SJSA1 (cell line): ENCODE measurements at regions not wholly inside any gene's neighbourhood (a gene's known extent, or its start where the extent isn't known, plus 50 kb on each side); places are given as distances from the start of the nearest gene placed in this dataset.
"Not testable (repeated sequence)": the region's sequence is repeated elsewhere in the genome, so short reads cannot be mapped to it uniquely, and the experiment has no call there.

Source experiments
- DNase-seq, 2 experiments: peaks; one replicate each; pipeline ENCODE4 v3.0.0-alpha.2; 2015 to 2020; ENCODE audit warnings: low spot score in 2 of 2, low read depth in 1 of 2
- H3K27ac ChIP-seq: fragments of 250-450 bp; sonication (Bioruptor Pico); 2 replicates; pipeline ENCODE4 v1.5.1; 2020; ENCODE audit warnings: mild to moderate bottlenecking, moderate library complexity
- H3K27me3 ChIP-seq: fragments of 250-450 bp; sonication (Bioruptor Pico); replicated peaks from 2 replicates; pipeline ENCODE4 v1.5.1; 2020; ENCODE audit warnings: mild to moderate bottlenecking, moderate library complexity
- H3K36me3 ChIP-seq: fragments of 250-450 bp; sonication (Bioruptor Pico); 2 replicates; pipeline ENCODE4 v1.5.1; 2020; ENCODE audit warnings: mild to moderate bottlenecking
- H3K4me1 ChIP-seq: fragments of 250-450 bp; sonication (Bioruptor Pico); replicated peaks from 2 replicates; pipeline ENCODE4 v1.6.1; 2021; ENCODE audit warnings: mild to moderate bottlenecking
- H3K4me3 ChIP-seq: fragments of 250-450 bp; sonication (Bioruptor Pico); 2 replicates; pipeline ENCODE4 v1.5.1; 2020; ENCODE audit warnings: mild to moderate bottlenecking
- H3K9me3 ChIP-seq: fragments of 250-450 bp; sonication (Bioruptor Pico); replicated peaks from 2 replicates; pipeline ENCODE4 v1.5.1; 2020; ENCODE audit warnings: mild to moderate bottlenecking

DNA sequence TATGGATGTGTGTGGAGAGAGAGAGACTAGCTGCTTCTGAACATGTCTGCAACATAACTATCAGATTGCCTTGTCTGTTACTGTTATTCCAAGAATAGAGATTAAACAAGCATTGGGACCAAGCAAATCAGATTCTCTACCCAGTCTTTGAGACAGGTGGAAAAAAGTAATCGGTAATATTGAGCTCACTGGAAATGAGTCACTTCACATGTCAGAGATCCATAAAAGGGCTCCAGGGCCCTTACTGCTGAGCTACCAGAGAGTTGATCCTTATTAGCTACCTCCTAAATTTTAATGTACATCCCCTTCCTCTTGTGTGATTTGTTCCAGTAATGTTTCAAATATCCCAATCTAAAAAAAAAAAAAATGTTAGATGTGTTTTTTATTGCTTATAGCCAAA, 2118.0 kb downstream of the PCDH9 start:
- Histone ChIP-seq H3K4me3 (no peak overlapping the region), H3K4me1 (peaks cover 6% of the 10 kb centered on the region), H3K27me3 (no peaks in the 10 kb centered on the region), H3K9me3 (no peaks in the 10 kb centered on the region), H3K27ac (peak overlapping the region; percentile 60; the same call in 1 of the 2 replicates), H3K36me3 (no peaks in the 10 kb centered on the region)
- peak in 1 of 2 experiments; percentile 30 for DNase-seq

DNA sequence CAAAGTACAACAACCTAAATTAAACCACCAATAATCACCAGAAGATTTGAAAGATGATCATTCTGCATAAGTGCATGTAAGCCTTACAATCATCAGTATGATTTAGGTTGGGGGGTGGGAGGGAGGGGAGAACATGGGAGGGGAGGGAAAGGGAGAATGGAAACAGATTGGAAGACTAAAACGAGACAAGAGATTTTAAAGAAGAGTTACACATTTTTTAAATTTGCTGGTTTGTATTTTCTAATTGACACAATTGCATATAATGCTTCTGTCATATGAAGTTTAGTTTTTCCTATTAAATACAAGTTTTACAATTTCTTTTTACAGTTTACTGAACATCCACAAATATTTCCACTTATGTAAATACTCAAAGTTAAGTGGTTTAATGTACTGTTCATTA, 2118.9 kb downstream of the PCDH9 start:
- Histone ChIP-seq H3K27ac (no peak overlapping the region), H3K27me3 (no peaks in the 10 kb centered on the region)
- no peak for DNase-seq

DNA sequence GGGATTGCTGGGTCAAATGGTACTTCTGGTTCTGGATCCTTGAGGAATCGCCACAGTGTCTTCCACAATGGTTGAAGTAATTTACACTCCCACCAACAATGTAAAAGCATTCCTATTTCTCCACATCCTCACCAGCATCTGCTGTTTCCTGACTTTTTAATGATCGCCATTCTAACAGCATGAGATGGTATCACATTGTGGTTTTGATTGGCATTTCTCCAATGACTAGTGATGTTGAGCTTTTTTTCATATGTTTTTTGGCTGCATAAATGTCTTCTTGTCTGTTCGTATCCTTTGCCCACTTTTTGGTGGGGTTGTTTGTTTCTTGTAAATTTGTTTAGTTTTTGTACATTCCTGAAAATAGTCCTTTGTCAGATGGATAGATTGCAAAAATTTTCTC, 2125.7 kb downstream of the PCDH9 start:
- not testable (repeated sequence) for H3K4me1 ChIP-seq, H3K27me3 ChIP-seq, H3K9me3 ChIP-seq, H3K36me3 ChIP-seq, H3K4me3 ChIP-seq, H3K27ac ChIP-seq, DNase-seq

More for the DNA sequence above, 2118.9 kb downstream of the PCDH9 start:
- Histone ChIP-seq H3K4me1 (peaks cover 6% of the 10 kb centered on the region), H3K4me3 (no peak overlapping the region), H3K9me3 (no peaks in the 10 kb centered on the region), H3K36me3 (no peaks in the 10 kb centered on the region)

GRCh38 chr13:65103351-65103750, 2126.8 kb downstream of the PCDH9 start:
- Histone ChIP-seq H3K27me3 (no peaks in the 10 kb centered on the region), H3K27ac (no peak overlapping the region), H3K36me3 (no peaks in the 10 kb centered on the region), H3K4me1 (no peaks in the 10 kb centered on the region), H3K4me3 (no peak overlapping the region), H3K9me3 (no peaks in the 10 kb centered on the region)
- DNase-seq, result no peak

- Histone ChIP-seq H3K27me3 (no peaks in the 10 kb centered on the region), H3K9me3 (no peaks in the 10 kb centered on the region), H3K4me1 (no peaks in the 10 kb centered on the region), H3K27ac (no peak overlapping the region), H3K36me3 (no peaks in the 10 kb centered on the region), H3K4me3 (no peak overlapping the region)
- DNase-seq, result no peak
These were observed 2134.7 kb downstream of the PCDH9 start for GRCh38 chr13:65095161-65096082.

DNA sequence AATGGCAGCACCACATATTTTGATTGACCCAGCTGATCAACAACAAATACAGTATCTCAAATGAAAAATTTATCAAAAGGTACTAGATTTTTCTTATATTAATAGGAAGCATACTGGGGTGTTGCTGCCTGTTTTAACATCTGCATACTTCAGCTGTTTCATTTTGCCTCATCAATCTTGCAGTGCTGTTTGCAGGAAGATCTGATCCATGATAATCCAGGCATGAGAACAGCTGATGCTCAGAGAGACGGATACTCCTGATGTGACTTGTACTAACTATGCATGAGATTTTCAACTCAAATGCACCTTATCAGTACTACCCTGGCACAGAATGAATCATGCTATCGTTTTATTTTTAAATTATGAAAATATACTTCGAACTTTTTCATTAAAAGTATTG, 2136.8 kb downstream of the PCDH9 start:
- no peaks in the 10 kb centered on the region for H3K36me3 ChIP-seq
- no peak overlapping the region for H3K4me3 ChIP-seq
- H3K9me3 ChIP-seq, result no peaks in the 10 kb centered on the region
- no peak overlapping the region for H3K27ac ChIP-seq
- no peaks in the 10 kb centered on the region for H3K4me1 ChIP-seq
- H3K27me3 ChIP-seq, result no peaks in the 10 kb centered on the region
- DNase-seq, result no peak

DNA sequence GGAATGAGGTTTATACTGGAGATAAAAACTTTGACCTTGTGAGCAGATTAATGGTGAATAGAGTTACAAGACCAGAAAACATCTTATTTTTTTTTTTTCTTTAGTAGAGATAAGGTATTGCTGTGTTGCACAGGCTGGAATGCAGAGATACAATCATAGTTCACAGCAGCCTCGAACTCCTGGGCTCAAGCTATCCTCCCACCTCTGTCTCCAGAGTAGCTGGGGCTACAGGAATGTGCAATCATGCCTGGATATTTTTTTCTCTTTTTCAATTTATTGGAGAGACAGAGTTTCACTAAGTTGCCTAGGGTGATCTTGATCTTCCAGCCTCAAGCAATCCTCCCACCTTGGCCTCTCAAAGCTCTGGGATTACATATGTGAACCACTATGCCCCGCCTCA, 2139.1 kb downstream of the PCDH9 start:
- no peak for DNase-seq
- Histone ChIP-seq H3K27ac (no peak overlapping the region), H3K27me3 (no peaks in the 10 kb centered on the region), H3K36me3 (no peaks in the 10 kb centered on the region), H3K4me1 (no peaks in the 10 kb centered on the region), H3K4me3 (no peak overlapping the region), H3K9me3 (no peaks in the 10 kb centered on the region)

GRCh38 chr13:65090186-65090585, 2139.9 kb downstream of the PCDH9 start:
- Histone ChIP-seq H3K9me3 (no peaks in the 10 kb centered on the region), H3K4me3 (no peak overlapping the region), H3K27me3 (no peaks in the 10 kb centered on the region), H3K27ac (no peak overlapping the region), H3K36me3 (no peaks in the 10 kb centered on the region), H3K4me1 (no peaks in the 10 kb centered on the region)
- DNase-seq, result no peak

DNA sequence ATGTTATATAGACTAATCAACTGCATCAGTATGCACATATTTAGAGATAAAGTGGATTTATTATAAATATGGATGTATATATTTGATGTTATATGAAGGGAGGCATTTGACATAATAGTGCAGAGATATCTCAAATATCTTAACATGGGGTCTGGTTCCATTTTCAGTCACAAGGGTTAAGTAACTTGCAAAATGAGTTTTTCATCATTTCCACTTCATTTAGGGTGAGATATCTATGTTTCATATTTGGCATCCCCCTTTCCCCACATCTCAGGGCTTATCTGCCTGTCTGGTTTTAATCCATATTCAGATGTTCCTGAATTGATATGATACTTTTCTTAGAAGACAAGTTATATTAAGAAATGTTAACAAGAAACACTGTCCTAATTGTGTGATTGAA, 2141.2 kb downstream of the PCDH9 start:
- Histone ChIP-seq H3K4me3 (no peak overlapping the region), H3K9me3 (no peaks in the 10 kb centered on the region), H3K27me3 (no peaks in the 10 kb centered on the region), H3K27ac (no peak overlapping the region), H3K36me3 (no peaks in the 10 kb centered on the region), H3K4me1 (no peaks in the 10 kb centered on the region)
- DNase-seq, result no peak

- Histone ChIP-seq H3K27ac (no peak overlapping the region), H3K4me3 (no peak overlapping the region), H3K4me1 (no peaks in the 10 kb centered on the region), H3K36me3 (no peaks in the 10 kb centered on the region), H3K27me3 (no peaks in the 10 kb centered on the region), H3K9me3 (no peaks in the 10 kb centered on the region)
- DNase-seq, result no peak
These were observed 2144.2 kb downstream of the PCDH9 start for GRCh38 chr13:65085977-65086376.

GRCh38 chr13:65074248-65074647, 2155.9 kb downstream of the PCDH9 start:
- Histone ChIP-seq H3K4me3 (no peak overlapping the region), H3K9me3 (no peaks in the 10 kb centered on the region), H3K4me1 (no peaks in the 10 kb centered on the region), H3K27ac (no peak overlapping the region), H3K27me3 (no peaks in the 10 kb centered on the region), H3K36me3 (no peaks in the 10 kb centered on the region)
- no peak for DNase-seq

GRCh38 chr13:65064967-65065366, 2165.2 kb downstream of the PCDH9 start:
- Histone ChIP-seq H3K4me1 (peaks cover 3% of the 10 kb centered on the region; the same call in 1 of the 2 replicates), H3K4me3 (no peak overlapping the region), H3K27me3 (no peaks in the 10 kb centered on the region), H3K9me3 (no peaks in the 10 kb centered on the region), H3K36me3 (no peaks in the 10 kb centered on the region), H3K27ac (no peak overlapping the region)
- no peak for DNase-seq

GRCh38 chr13:65063753-65064152, 2166.4 kb downstream of the PCDH9 start:
- Histone ChIP-seq H3K4me3 (no peak overlapping the region), H3K4me1 (peaks cover 3% of the 10 kb centered on the region; the same call in 1 of the 2 replicates), H3K36me3 (no peaks in the 10 kb centered on the region), H3K27ac (no peak overlapping the region), H3K9me3 (no peaks in the 10 kb centered on the region), H3K27me3 (no peaks in the 10 kb centered on the region)
- DNase-seq, result peak in 1 of 2 experiments; percentile 12

GRCh38 chr13:65057986-65058385, 2172.2 kb downstream of the PCDH9 start:
- Histone ChIP-seq H3K4me1 (no peaks in the 10 kb centered on the region), H3K36me3 (no peaks in the 10 kb centered on the region), H3K27me3 (no peaks in the 10 kb centered on the region), H3K4me3 (no peak overlapping the region), H3K27ac (no peak overlapping the region), H3K9me3 (no peaks in the 10 kb centered on the region)
- DNase-seq, result no peak
